Liver (tissue), 3 donors: ENCODE measurements at regions not wholly inside any gene's neighbourhood (a gene's known extent, or its start where the extent isn't known, plus 50 kb on each side); places are given as distances from the start of the nearest gene placed in this dataset.

Source experiments
- ATF3 ChIP-seq: IDR thresholded peaks from 2 replicates; pipeline ENCODE4 v1.6.1; 2016; ENCODE audit warnings: antibody characterized with exemption
- CTCF ChIP-seq: fragments of 150-350 bp; IDR thresholded peaks from 2 replicates; pipeline ENCODE4 v1.5.1; 2017; ENCODE audit warnings: improper control_type of control experiment, low read depth, low read length; ENCODE audit not compliant: missing input control
- FOXA1 ChIP-seq: IDR thresholded peaks from 2 replicates; pipeline ENCODE4 v1.6.1; 2016; ENCODE audit warnings: antibody characterized with exemption
- GABPA ChIP-seq, 2 donors: IDR thresholded peaks in 1 of 2; conservative IDR thresholded peaks in 1 of 2; 2 replicates each; pipeline ENCODE4 v1.6.1; 2016; ENCODE audit warnings: antibody characterized with exemption in 2 of 2, mild to moderate bottlenecking in 1 of 2, moderate library complexity in 1 of 2
- JUND ChIP-seq, 2 donors: IDR thresholded peaks; 2 replicates each; pipeline ENCODE4 v1.6.1; 2016; ENCODE audit warnings: antibody characterized with exemption in 2 of 2
- MAX ChIP-seq: IDR thresholded peaks from 2 replicates; pipeline ENCODE4 v1.6.1; 2016; ENCODE audit warnings: antibody characterized with exemption
- RAD21 ChIP-seq, 2 donors: IDR thresholded peaks; 2 replicates each; pipeline ENCODE4 v1.6.1; 2016; ENCODE audit warnings: antibody characterized with exemption in 2 of 2, mild to moderate bottlenecking in 2 of 2
- RXRA ChIP-seq, 2 donors: IDR thresholded peaks; 2 replicates each; pipeline ENCODE4 v1.6.1; 2017 to 2018; ENCODE audit warnings: antibody characterized with exemption in 2 of 2, mild to moderate bottlenecking in 1 of 2
- SP1 ChIP-seq: IDR thresholded peaks from 2 replicates; pipeline ENCODE4 v1.6.1; 2018; ENCODE audit warnings: antibody characterized with exemption, mild to moderate bottlenecking
- TAF1 ChIP-seq: conservative IDR thresholded peaks from 2 replicates; pipeline ENCODE4 v1.6.1; 2016; ENCODE audit warnings: antibody characterized with exemption, mild to moderate bottlenecking
- YY1 ChIP-seq: IDR thresholded peaks from 2 replicates; pipeline ENCODE4 v1.6.1; 2016; ENCODE audit warnings: antibody characterized with exemption, mild to moderate bottlenecking
- donor health status: healthy.
- donor health status: healthy.

- TF ChIP-seq CTCF: no peak
- no peak for TF ChIP-seq TAF1
- TF ChIP-seq GABPA (IDR thresholded peaks at IDR 0.05 in 1 of 2, conservative IDR thresholded peaks at IDR 0.05 in 1 of 2): no peak
- no peak for TF ChIP-seq FOXA1
- TF ChIP-seq YY1: no peak
- no peak for TF ChIP-seq MAX
- TF ChIP-seq JUND (IDR thresholded peaks at IDR 0.05): no peak
- TF ChIP-seq RAD21 (IDR thresholded peaks at IDR 0.05): no peak
- no peak for TF ChIP-seq ATF3
- no peak for TF ChIP-seq SP1
- no peak for TF ChIP-seq RXRA (IDR thresholded peaks at IDR 0.05)
Observed at GRCh38 chr9:12876872-12877271, 102.1 kb downstream of the LURAP1L start.
